HG03342 (cell line): ENCODE measurements at regions not wholly inside any gene's neighbourhood (a gene's known extent, or its start where the extent isn't known, plus 50 kb on each side); places are given as distances from the start of the nearest gene placed in this dataset.

Experiments
- ATAC-seq: cut with Tn5 transposase; IDR thresholded peaks from one replicate; pipeline ENCODE4 v1.9.1; 2021; ENCODE audit warnings: mild to moderate bottlenecking, moderate library complexity; ENCODE audit not compliant: unreplicated experiment

GRCh38 chr7:131899271-131900030 lies 343.0 kb upstream of the PODXL start:
- no peak for ATAC-seq

GRCh38 chr7:131898418-131898817 lies 342.0 kb upstream of the PODXL start:
- ATAC-seq = no peak

GRCh38 chr7:131897790-131898165 lies 341.4 kb upstream of the PODXL start:
- no peak for ATAC-seq

GRCh38 chr7:131897016-131897789 lies 340.8 kb upstream of the PODXL start:
- ATAC-seq = no peak

- ATAC-seq = no peak
Observed at GRCh38 chr7:131896165-131896863, 339.9 kb upstream of the PODXL start.

- ATAC-seq = no peak
Observed at GRCh38 chr7:131895541-131896164, 339.2 kb upstream of the PODXL start.

- no peak for ATAC-seq
Observed at GRCh38 chr7:131893631-131894340, 337.4 kb upstream of the PODXL start.

GRCh38 chr7:131890176-131890575 lies 333.7 kb upstream of the PODXL start:
- no peak for ATAC-seq

- no peak for ATAC-seq
Observed at GRCh38 chr7:131889572-131890150, 333.2 kb upstream of the PODXL start.

- ATAC-seq = no peak
Observed at GRCh38 chr7:131883769-131884168, 327.3 kb upstream of the PODXL start.

GRCh38 chr7:131883196-131883595 lies 326.8 kb upstream of the PODXL start:
- ATAC-seq = no peak

GRCh38 chr7:131882321-131882720 lies 325.9 kb upstream of the PODXL start:
- ATAC-seq = no peak

GRCh38 chr7:131880078-131880477 lies 323.6 kb upstream of the PODXL start:
- ATAC-seq = no peak

GRCh38 chr7:131879424-131879823 lies 323.0 kb upstream of the PODXL start:
- no peak for ATAC-seq

- no peak for ATAC-seq
Observed at GRCh38 chr7:131878777-131879176, 322.3 kb upstream of the PODXL start.

- no peak for ATAC-seq
Observed at GRCh38 chr7:131873581-131873980, 317.2 kb upstream of the PODXL start.

- no peak for ATAC-seq
Observed at GRCh38 chr7:131869986-131870385, 313.6 kb upstream of the PODXL start.

GRCh38 chr7:131869169-131869844 lies 312.9 kb upstream of the PODXL start:
- ATAC-seq = no peak

GRCh38 chr7:131867461-131867860 lies 311.0 kb upstream of the PODXL start:
- no peak for ATAC-seq

GRCh38 chr7:131865911-131866310 lies 309.5 kb upstream of the PODXL start:
- ATAC-seq = no peak
